Esophagus muscularis mucosa (tissue), 4 donors: ENCODE measurements at regions not wholly inside any gene's neighbourhood (a gene's known extent, or its start where the extent isn't known, plus 50 kb on each side); places are given as distances from the start of the nearest gene placed in this dataset.
A peak's percentile ranks its signal among the peaks of the same experiment; 100 is the strongest.

Experiments used
- DNase-seq: peaks from one replicate; pipeline ENCODE4 v3.0.0-alpha.2; 2017; ENCODE audit errors: extremely low spot score
- H3K27ac ChIP-seq, 4 donors: fragments of 200-600 bp; sonication (generic); replicated peaks in 1 of 4; 1 replicate in 3 of 4; 2 replicates in 1 of 4; pipeline ENCODE4 v1.5.1; 2016 to 2019; ENCODE audit warnings: mild to moderate bottlenecking in 1 of 4
- H3K27me3 ChIP-seq, 4 donors: fragments of 200-600 bp; sonication (generic); one replicate each; pipeline versions ENCODE4 v1.5.1 to v1.6.0; 2016 to 2019
- H3K36me3 ChIP-seq, 4 donors: fragments of 200-600 bp; sonication (generic); one replicate each; pipeline ENCODE4 v1.5.1; 2016 to 2019
- H3K4me1 ChIP-seq, 4 donors: fragments of 200-600 bp; sonication (generic); one replicate each; pipeline ENCODE4 v1.5.1; 2016 to 2019
- H3K4me3 ChIP-seq, 4 donors: fragments of 200-600 bp; sonication (generic); 1 replicate in 2 of 4; 2 replicates in 2 of 4; pipeline ENCODE4 v1.5.1; 2016 to 2019; ENCODE audit warnings: mild to moderate bottlenecking in 4 of 4, moderate library complexity in 1 of 4
- H3K9me3 ChIP-seq, 4 donors: fragments of 200-600 bp; sonication (generic); 1 replicate in 3 of 4; 2 replicates in 1 of 4; pipeline ENCODE4 v1.5.1; 2016 to 2019
- EP300 ChIP-seq: sonication (generic); formaldehyde crosslinking; IDR thresholded peaks from one replicate; pipeline ENCODE4 v1.6.1; 2017; ENCODE audit warnings: antibody characterized with exemption
- POLR2A ChIP-seq: fragments of 450-650 bp; IDR thresholded peaks from one replicate; pipeline ENCODE4 v1.6.1; 2017; ENCODE audit warnings: antibody characterized with exemption, moderate library complexity, mild to moderate bottlenecking, low read depth
- POLR2AphosphoS5 ChIP-seq, 2 donors: sonication (generic); formaldehyde crosslinking; IDR thresholded peaks; one replicate each; pipeline ENCODE4 v1.6.1; 2017; ENCODE audit warnings: antibody characterized with exemption in 2 of 2
- WGBS: methylation state at CpG from one replicate; pipeline ENCODE4 v1.1.5; 2018; 5-methylcytosine and 5-hydroxymethylcytosine counted together
- intact Hi-C: fragments of 100-400 bp; cut with DNase I; formaldehyde crosslinking; loops from one replicate; pipeline ENCODE4 v1.15.1; 2023
- TF ChIP-seq, protein P1 (sequence below), 3 experiments: fragments of 200-600 bp in 2 of 3; fragments of 450-650 bp in 1 of 3; sonication (generic) in 2 of 3; IDR thresholded peaks; one replicate each; pipeline ENCODE4 v1.5.1; 2017 to 2019; ENCODE audit warnings: antibody characterized with exemption in 3 of 3, mild to moderate bottlenecking in 2 of 3, moderate library complexity in 1 of 3

DNA sequence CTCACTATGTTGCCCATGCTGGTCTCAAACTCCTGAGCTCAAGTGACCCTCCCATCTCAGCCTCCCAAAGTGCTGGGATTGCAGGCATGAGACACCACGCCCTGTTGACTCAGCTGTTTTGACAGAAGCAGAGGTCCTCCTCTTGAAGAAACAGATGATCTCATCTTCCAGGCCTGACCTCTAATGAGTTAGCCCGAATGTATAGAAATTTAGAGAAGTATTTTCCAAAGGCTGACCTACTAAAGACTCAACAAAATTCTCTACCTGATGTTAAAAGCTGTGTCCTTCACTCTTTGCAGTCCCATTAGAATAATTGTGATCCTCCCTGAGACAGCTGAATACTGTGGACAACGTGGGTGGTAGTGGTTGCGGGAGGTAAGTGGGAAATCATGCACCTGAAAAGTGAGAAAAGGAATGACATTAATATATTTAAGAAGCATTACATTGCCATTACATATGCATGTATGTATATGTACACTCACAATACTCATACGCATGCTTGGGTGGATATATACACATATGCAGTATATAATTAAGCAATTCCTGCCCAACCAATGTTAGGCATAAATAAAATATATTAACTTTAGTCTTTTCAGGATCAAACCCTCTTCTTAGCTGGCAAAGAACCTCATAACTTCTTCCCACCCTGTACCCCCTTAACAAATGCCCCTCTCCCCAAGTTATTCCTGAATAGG is 204.6 kb upstream of the NR2F2 start:
- H3K9me3 ChIP-seq: no peaks in the 10 kb centered on the region
- H3K4me3 ChIP-seq: no peak overlapping the region
- H3K36me3 ChIP-seq: no peaks in the 10 kb centered on the region
- WGBS: 89% methylated on average over 5 of the region's 5 CpGs
- TF ChIP-seq, protein P1, sequence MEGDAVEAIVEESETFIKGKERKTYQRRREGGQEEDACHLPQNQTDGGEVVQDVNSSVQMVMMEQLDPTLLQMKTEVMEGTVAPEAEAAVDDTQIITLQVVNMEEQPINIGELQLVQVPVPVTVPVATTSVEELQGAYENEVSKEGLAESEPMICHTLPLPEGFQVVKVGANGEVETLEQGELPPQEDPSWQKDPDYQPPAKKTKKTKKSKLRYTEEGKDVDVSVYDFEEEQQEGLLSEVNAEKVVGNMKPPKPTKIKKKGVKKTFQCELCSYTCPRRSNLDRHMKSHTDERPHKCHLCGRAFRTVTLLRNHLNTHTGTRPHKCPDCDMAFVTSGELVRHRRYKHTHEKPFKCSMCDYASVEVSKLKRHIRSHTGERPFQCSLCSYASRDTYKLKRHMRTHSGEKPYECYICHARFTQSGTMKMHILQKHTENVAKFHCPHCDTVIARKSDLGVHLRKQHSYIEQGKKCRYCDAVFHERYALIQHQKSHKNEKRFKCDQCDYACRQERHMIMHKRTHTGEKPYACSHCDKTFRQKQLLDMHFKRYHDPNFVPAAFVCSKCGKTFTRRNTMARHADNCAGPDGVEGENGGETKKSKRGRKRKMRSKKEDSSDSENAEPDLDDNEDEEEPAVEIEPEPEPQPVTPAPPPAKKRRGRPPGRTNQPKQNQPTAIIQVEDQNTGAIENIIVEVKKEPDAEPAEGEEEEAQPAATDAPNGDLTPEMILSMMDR (IDR thresholded peaks at IDR 0.05): no peak
- TF ChIP-seq POLR2AphosphoS5 (IDR thresholded peaks at IDR 0.05): no peak
- no peak for TF ChIP-seq POLR2A
- TF ChIP-seq EP300: no peak
- H3K27ac ChIP-seq: no peak overlapping the region
- DNase-seq: peak; percentile 10
- no peaks in the 10 kb centered on the region for H3K4me1 ChIP-seq
- intact Hi-C loops: no loop called here
- no peaks in the 10 kb centered on the region for H3K27me3 ChIP-seq

DNA sequence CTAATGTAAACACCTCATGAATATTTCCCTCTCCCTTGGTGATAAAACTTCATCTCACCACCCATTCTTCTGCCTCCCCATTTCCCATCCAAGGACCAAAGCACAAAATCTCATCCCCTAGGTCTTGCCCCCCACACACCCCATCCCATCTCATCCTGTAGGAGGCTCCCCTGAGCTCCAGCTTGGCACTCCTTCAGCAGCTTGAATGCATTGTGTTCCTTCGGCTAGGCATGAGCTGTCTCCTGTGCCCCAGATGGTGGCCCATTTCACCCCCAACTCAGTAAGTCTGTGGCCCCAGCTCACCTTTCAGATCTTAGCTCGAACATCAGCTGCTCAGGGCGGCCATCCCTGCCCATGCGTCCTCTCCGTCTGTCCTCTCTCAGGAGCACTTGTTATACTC is 203.6 kb upstream of the NR2F2 start:
- DNase-seq: peak; percentile 80
- Histone ChIP-seq H3K36me3 (no peaks in the 10 kb centered on the region), H3K27me3 (no peaks in the 10 kb centered on the region), H3K9me3 (no peaks in the 10 kb centered on the region), H3K4me3 (no peak overlapping the region), H3K27ac (no peak overlapping the region), H3K4me1 (no peaks in the 10 kb centered on the region)
- intact Hi-C loops: no loop called here
- TF ChIP-seq POLR2A (no peak), POLR2AphosphoS5 (IDR thresholded peaks at IDR 0.05) (no peak), EP300 (no peak)
- TF ChIP-seq, protein P1 (IDR thresholded peaks at IDR 0.05): no peak
- 96% methylated on average over 5 of the region's 5 CpGs for WGBS

DNA sequence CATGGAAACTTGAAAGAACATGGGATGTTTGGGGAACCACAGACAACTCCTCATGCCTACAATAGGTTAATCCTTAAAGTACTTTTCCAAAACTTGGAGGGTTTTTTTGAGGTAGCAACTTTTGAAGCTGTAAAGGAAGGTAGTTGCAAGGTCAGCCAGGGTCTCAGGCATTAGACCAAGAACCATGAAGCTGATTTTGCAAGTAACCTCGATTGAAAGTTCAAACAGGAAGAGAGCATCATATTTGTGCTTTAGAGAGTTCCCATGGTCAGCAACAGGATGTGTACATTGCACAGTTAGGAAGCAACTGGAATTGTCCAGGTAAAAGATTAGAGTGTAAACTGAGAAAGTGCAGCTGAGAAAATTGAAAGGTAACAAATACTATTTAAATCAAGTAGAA is 199.8 kb upstream of the NR2F2 start:
- H3K27me3 ChIP-seq: no peaks in the 10 kb centered on the region
- no peaks in the 10 kb centered on the region for H3K9me3 ChIP-seq
- H3K4me3 ChIP-seq: no peak overlapping the region
- TF ChIP-seq EP300: no peak
- TF ChIP-seq POLR2AphosphoS5 (IDR thresholded peaks at IDR 0.05): no peak
- TF ChIP-seq POLR2A: no peak
- TF ChIP-seq, protein P1 (IDR thresholded peaks at IDR 0.05): no peak
- no peak overlapping the region for H3K27ac ChIP-seq
- intact Hi-C loops: no loop called here
- H3K36me3 ChIP-seq: no peaks in the 10 kb centered on the region
- 25% methylated on average over 1 of the region's 1 CpG for WGBS
- H3K4me1 ChIP-seq: no peaks in the 10 kb centered on the region
- no peak for DNase-seq

DNA sequence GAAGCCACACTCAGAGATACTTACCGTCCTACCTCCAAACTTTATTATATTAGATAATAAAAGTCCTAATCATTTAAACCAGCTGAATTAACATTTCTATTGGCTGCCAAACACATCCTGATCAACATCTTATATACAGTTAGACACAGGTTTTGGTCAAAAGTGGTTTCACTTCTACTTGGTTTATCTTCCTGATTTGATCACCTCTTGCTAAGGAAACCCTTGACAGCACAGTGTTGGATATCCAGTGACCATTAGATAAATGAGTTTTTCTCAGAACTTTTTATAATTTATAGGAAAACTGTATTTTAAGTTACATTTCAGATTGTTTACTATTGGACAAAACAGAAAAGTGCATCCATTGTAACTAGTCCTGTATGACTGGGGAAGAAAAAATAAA is 198.4 kb upstream of the NR2F2 start:
- no peaks in the 10 kb centered on the region for H3K36me3 ChIP-seq
- H3K27ac ChIP-seq: no peak overlapping the region
- H3K27me3 ChIP-seq: no peaks in the 10 kb centered on the region
- DNase-seq: no peak
- intact Hi-C loops: no loop called here
- TF ChIP-seq, protein P1 (IDR thresholded peaks at IDR 0.05): no peak
- no peak for TF ChIP-seq POLR2AphosphoS5 (IDR thresholded peaks at IDR 0.05)
- TF ChIP-seq POLR2A: no peak
- no peak for TF ChIP-seq EP300
- no peaks in the 10 kb centered on the region for H3K4me1 ChIP-seq
- no peaks in the 10 kb centered on the region for H3K9me3 ChIP-seq
- WGBS: 33% methylated on average over 1 of the region's 1 CpG
- no peak overlapping the region for H3K4me3 ChIP-seq
